ENCODE measurements at regions not wholly inside any gene's neighbourhood (a gene's known extent, or its start where the extent isn't known, plus 50 kb on each side); places are given as distances from the start of the nearest gene placed in this dataset.

DNA sequence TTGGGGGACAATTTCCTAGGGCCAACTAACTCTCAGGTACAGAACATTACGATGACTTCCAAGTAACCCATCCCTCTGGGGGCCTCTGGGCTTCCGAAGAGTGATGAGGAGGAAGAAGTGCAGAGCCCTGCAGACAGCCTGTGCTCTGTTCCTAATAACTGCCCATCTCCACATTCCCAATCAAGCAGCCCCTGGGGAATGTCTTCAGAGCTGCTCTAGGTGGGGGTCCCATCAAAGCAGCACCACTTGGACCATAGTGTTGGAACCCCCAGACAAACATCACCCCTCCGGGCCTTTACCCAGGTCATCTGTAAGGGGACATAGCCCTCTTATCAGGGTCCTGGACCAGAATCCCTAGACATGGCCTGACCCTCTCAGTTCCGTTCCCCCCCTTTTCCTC is 357.3 kb downstream of the NPHP4 start:
- TF ChIP-seq, protein P1, sequence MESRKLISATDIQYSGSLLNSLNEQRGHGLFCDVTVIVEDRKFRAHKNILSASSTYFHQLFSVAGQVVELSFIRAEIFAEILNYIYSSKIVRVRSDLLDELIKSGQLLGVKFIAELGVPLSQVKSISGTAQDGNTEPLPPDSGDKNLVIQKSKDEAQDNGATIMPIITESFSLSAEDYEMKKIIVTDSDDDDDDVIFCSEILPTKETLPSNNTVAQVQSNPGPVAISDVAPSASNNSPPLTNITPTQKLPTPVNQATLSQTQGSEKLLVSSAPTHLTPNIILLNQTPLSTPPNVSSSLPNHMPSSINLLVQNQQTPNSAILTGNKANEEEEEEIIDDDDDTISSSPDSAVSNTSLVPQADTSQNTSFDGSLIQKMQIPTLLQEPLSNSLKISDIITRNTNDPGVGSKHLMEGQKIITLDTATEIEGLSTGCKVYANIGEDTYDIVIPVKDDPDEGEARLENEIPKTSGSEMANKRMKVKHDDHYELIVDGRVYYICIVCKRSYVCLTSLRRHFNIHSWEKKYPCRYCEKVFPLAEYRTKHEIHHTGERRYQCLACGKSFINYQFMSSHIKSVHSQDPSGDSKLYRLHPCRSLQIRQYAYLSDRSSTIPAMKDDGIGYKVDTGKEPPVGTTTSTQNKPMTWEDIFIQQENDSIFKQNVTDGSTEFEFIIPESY (IDR thresholded peaks at IDR 0.05), result no peak
- TF ChIP-seq EGR1 (IDR thresholded peaks at IDR 0.05; ENCODE audit: low read depth in 2 of 2) (no peak), FOXA2 (IDR thresholded peaks at IDR 0.05) (no peak), RAD21 (IDR thresholded peaks at IDR 0.05) (no peak), GABPA (IDR thresholded peaks at IDR 0.05 in 1 of 2, conservative IDR thresholded peaks at IDR 0.05 in 1 of 2) (no peak), SP1 (IDR thresholded peaks at IDR 0.05) (no peak), HNF4G (IDR thresholded peaks at IDR 0.05) (no peak), HNF4A (conservative IDR thresholded peaks at IDR 0.05) (no peak), RXRA (IDR thresholded peaks at IDR 0.05) (no peak), JUND (IDR thresholded peaks at IDR 0.05) (no peak), NR2F2 (IDR thresholded peaks at IDR 0.05) (no peak)
- TF ChIP-seq, protein P2, sequence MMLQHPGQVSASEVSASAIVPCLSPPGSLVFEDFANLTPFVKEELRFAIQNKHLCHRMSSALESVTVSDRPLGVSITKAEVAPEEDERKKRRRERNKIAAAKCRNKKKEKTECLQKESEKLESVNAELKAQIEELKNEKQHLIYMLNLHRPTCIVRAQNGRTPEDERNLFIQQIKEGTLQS (IDR thresholded peaks at IDR 0.05), result no peak
- TF ChIP-seq, protein P3, sequence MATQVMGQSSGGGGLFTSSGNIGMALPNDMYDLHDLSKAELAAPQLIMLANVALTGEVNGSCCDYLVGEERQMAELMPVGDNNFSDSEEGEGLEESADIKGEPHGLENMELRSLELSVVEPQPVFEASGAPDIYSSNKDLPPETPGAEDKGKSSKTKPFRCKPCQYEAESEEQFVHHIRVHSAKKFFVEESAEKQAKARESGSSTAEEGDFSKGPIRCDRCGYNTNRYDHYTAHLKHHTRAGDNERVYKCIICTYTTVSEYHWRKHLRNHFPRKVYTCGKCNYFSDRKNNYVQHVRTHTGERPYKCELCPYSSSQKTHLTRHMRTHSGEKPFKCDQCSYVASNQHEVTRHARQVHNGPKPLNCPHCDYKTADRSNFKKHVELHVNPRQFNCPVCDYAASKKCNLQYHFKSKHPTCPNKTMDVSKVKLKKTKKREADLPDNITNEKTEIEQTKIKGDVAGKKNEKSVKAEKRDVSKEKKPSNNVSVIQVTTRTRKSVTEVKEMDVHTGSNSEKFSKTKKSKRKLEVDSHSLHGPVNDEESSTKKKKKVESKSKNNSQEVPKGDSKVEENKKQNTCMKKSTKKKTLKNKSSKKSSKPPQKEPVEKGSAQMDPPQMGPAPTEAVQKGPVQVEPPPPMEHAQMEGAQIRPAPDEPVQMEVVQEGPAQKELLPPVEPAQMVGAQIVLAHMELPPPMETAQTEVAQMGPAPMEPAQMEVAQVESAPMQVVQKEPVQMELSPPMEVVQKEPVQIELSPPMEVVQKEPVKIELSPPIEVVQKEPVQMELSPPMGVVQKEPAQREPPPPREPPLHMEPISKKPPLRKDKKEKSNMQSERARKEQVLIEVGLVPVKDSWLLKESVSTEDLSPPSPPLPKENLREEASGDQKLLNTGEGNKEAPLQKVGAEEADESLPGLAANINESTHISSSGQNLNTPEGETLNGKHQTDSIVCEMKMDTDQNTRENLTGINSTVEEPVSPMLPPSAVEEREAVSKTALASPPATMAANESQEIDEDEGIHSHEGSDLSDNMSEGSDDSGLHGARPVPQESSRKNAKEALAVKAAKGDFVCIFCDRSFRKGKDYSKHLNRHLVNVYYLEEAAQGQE (IDR thresholded peaks at IDR 0.05), result no peak
- no peak for DNase-seq (ENCODE audit: low spot score)
- 80% methylated on average over 4 of the region's 4 CpGs for WGBS
- no peak overlapping the region for H3K9ac ChIP-seq (ENCODE audit: low read depth in 1 of 2, low read length in 2 of 2)
- H3K4me1 ChIP-seq (ENCODE audit: control insufficient read depth in 4 of 4, insufficient read depth in 4 of 4, low read length in 3 of 4), result no peaks in the 10 kb centered on the region
- no peaks in the 10 kb centered on the region for H3K36me3 ChIP-seq (ENCODE audit: control insufficient read depth in 4 of 4, insufficient read depth in 3 of 4, low read depth in 1 of 4, low read length in 3 of 4)
- H3K27ac ChIP-seq (ENCODE audit: low read depth in 1 of 2, low read length in 2 of 2), result no peak overlapping the region
- H3K4me3 ChIP-seq (ENCODE audit: low read depth in 1 of 3, low read length in 3 of 3), result no peak overlapping the region
- peaks cover 0 to 2% (median 0%) of the 10 kb centered on the region in 4 donors for H3K9me3 ChIP-seq (ENCODE audit: control insufficient read depth in 4 of 4, low read length in 3 of 4)
- peaks cover 0 to 6% (median 1%) of the 10 kb centered on the region in 4 donors for H3K27me3 ChIP-seq (ENCODE audit: control insufficient read depth in 4 of 4, insufficient read depth in 4 of 4, low read length in 3 of 4)

DNA sequence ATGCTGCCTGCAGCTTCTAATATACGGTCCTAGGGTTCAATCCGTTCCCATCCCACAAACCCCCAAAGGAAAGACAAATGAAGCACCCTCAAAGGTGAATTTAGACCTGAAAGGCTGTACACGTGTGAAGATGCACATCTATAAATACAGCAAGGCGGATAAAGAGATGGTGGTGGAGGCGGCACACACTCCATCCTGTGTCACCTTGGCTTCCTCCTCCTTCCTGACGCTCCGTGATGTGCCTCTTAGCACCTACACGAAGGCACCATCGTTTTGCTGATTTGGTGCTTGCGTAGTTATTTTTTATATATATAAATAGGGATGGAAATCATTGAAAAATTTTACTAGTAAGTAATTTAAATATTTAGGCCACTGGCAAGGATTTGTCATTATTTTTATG is 359.4 kb downstream of the NPHP4 start:
- 78% methylated on average over 10 of the region's 10 CpGs for WGBS
- peaks cover 0 to 2% (median 0%) of the 10 kb centered on the region in 4 donors for H3K9me3 ChIP-seq (ENCODE audit: control insufficient read depth in 4 of 4, low read length in 3 of 4)
- no peak for DNase-seq (ENCODE audit: low spot score)
- H3K9ac ChIP-seq (ENCODE audit: low read depth in 1 of 2, low read length in 2 of 2), result no peak overlapping the region
- TF ChIP-seq, protein P4, sequence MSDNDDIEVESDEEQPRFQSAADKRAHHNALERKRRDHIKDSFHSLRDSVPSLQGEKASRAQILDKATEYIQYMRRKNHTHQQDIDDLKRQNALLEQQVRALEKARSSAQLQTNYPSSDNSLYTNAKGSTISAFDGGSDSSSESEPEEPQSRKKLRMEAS (IDR thresholded peaks at IDR 0.05), result no peak
- no peak for TF ChIP-seq FOXA2 (IDR thresholded peaks at IDR 0.05)
- no peak for TF ChIP-seq FOXA1 (IDR thresholded peaks at IDR 0.05)
- TF ChIP-seq RAD21 (IDR thresholded peaks at IDR 0.05), result no peak
- no peak for TF ChIP-seq EGR1 (IDR thresholded peaks at IDR 0.05; ENCODE audit: low read depth in 2 of 2)
- no peak for TF ChIP-seq TAF1 (conservative IDR thresholded peaks at IDR 0.05)
- TF ChIP-seq, protein P2 (IDR thresholded peaks at IDR 0.05), result no peak
- TF ChIP-seq, protein P1 (IDR thresholded peaks at IDR 0.05), result no peak
- TF ChIP-seq RXRA (IDR thresholded peaks at IDR 0.05), result no peak
- TF ChIP-seq, protein P5, sequence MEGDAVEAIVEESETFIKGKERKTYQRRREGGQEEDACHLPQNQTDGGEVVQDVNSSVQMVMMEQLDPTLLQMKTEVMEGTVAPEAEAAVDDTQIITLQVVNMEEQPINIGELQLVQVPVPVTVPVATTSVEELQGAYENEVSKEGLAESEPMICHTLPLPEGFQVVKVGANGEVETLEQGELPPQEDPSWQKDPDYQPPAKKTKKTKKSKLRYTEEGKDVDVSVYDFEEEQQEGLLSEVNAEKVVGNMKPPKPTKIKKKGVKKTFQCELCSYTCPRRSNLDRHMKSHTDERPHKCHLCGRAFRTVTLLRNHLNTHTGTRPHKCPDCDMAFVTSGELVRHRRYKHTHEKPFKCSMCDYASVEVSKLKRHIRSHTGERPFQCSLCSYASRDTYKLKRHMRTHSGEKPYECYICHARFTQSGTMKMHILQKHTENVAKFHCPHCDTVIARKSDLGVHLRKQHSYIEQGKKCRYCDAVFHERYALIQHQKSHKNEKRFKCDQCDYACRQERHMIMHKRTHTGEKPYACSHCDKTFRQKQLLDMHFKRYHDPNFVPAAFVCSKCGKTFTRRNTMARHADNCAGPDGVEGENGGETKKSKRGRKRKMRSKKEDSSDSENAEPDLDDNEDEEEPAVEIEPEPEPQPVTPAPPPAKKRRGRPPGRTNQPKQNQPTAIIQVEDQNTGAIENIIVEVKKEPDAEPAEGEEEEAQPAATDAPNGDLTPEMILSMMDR (IDR thresholded peaks at IDR 0.05; ENCODE audit: low read depth, low read length, missing input control), result no peak
- no peak for TF ChIP-seq HNF4G (IDR thresholded peaks at IDR 0.05)
- TF ChIP-seq YY1 (IDR thresholded peaks at IDR 0.05), result no peak
- TF ChIP-seq NR2F2 (IDR thresholded peaks at IDR 0.05), result no peak
- no peak overlapping the region for H3K27ac ChIP-seq (ENCODE audit: low read depth in 1 of 2, low read length in 2 of 2)
- peaks cover 0 to 6% (median 0%) of the 10 kb centered on the region in 4 donors for H3K27me3 ChIP-seq (ENCODE audit: control insufficient read depth in 4 of 4, insufficient read depth in 4 of 4, low read length in 3 of 4)
- H3K4me1 ChIP-seq (ENCODE audit: control insufficient read depth in 4 of 4, insufficient read depth in 4 of 4, low read length in 3 of 4), result no peaks in the 10 kb centered on the region
- H3K4me3 ChIP-seq (ENCODE audit: low read depth in 1 of 3, low read length in 3 of 3), result no peak overlapping the region
- H3K36me3 ChIP-seq (ENCODE audit: control insufficient read depth in 4 of 4, insufficient read depth in 3 of 4, low read depth in 1 of 4, low read length in 3 of 4), result no peaks in the 10 kb centered on the region
